ENCODE measurements at regions not wholly inside any gene's neighbourhood (a gene's known extent, or its start where the extent isn't known, plus 50 kb on each side); places are given as distances from the start of the nearest gene placed in this dataset.

GRCh38 chr20:22703843-22704242 is 119.5 kb upstream of the FOXA2 start:
- Histone ChIP-seq H3K4me1 (ENCODE audit: control insufficient read depth in 1 of 2, insufficient read depth in 2 of 2, low read length in 2 of 2) (no peaks in the 10 kb centered on the region), H3K27ac (ENCODE audit: low read depth, low read length) (no peak overlapping the region), H3K9ac (ENCODE audit: low read depth in 1 of 2, low read length in 2 of 2) (no peak overlapping the region), H3K9me3 (ENCODE audit: control insufficient read depth in 1 of 2, low read length in 2 of 2) (peaks cover 0 to 7% of the 10 kb centered on the region in 2 donors), H3K36me3 (ENCODE audit: control insufficient read depth in 1 of 2, insufficient read depth in 2 of 2, low read length in 2 of 2) (no peaks in the 10 kb centered on the region), H3K4me3 (ENCODE audit: low read depth in 1 of 2, low read length in 2 of 2) (no peak overlapping the region), H3K27me3 (ENCODE audit: control insufficient read depth in 1 of 2, insufficient read depth in 2 of 2, low read length in 2 of 2) (no peaks in the 10 kb centered on the region)

DNA sequence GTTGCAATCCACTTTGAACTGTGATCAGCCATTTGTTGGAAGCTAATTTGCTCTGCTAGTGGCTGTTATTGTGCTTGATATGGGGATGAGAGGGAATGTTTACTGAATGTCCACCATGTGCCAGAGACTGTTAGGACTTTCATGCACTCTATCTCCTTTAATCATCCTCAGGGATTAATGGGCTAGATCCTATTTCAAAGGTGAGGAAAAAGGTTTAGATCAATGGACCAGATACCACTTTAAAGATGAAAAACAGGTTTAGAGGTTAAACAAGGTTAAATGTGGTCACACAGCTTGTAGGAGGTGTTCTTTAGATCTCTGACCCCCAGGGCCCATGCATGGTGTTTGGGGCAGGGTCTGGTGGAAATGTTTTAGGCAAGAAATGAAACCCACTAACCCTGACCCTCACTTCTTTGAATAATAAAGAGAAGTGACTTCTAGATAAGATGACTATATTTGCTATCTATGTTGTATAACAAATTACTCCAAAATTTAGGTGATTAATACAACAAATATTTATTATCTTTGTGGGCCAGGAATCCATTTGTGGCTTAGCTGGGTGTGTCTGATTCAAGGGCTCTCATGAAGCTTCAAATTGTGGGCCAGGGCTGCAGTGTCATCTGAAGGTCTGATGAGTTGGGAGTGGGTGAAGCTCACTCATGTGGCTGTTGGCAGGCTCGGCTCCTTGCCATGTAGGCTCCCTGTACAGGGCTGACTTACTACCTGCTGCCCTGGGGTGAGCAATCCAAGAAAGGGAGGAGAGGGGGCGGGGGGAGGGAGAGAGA is 127.8 kb upstream of the FOXA2 start:
- no peaks in the 10 kb centered on the region for H3K36me3 ChIP-seq (ENCODE audit: control insufficient read depth in 1 of 2, insufficient read depth in 2 of 2, low read length in 2 of 2)
- H3K9ac ChIP-seq (ENCODE audit: low read depth in 1 of 2, low read length in 2 of 2) = no peak overlapping the region
- H3K4me1 ChIP-seq (ENCODE audit: control insufficient read depth in 1 of 2, insufficient read depth in 2 of 2, low read length in 2 of 2) = no peaks in the 10 kb centered on the region
- H3K9me3 ChIP-seq (ENCODE audit: control insufficient read depth in 1 of 2, low read length in 2 of 2) = no peaks in the 10 kb centered on the region
- H3K27me3 ChIP-seq (ENCODE audit: control insufficient read depth in 1 of 2, insufficient read depth in 2 of 2, low read length in 2 of 2) = no peaks in the 10 kb centered on the region
- H3K27ac ChIP-seq (ENCODE audit: low read depth, low read length) = no peak overlapping the region
- no peak overlapping the region for H3K4me3 ChIP-seq (ENCODE audit: low read depth in 1 of 2, low read length in 2 of 2)

DNA sequence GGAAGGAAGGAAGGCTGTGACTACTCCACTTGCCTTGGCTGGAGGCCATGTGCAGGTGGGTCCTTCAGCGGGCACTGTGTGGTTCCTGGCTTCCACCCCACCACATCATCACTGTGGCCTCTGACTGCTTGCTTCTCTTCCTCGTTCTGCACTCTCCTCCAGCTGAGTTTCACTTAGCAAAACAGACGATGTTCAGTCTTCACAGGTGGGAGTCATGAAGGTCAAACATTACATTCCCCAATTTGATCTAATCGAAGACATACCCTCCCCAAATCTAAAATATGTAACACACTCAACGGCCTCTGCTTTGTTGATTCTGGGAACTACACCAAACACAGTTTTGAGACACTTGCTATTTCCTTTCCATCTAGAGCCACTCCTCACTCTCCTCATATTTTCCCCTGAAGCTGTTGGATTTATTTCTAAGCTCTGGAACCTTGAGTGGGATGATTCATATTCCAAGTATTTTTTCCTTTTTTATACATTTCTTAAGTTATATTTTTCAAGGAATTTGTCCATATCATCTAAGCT is 132.5 kb upstream of the FOXA2 start:
- Histone ChIP-seq H3K9ac (ENCODE audit: low read depth in 1 of 2, low read length in 2 of 2) (no peak overlapping the region), H3K27me3 (ENCODE audit: control insufficient read depth in 1 of 2, insufficient read depth in 2 of 2, low read length in 2 of 2) (no peaks in the 10 kb centered on the region), H3K36me3 (ENCODE audit: control insufficient read depth in 1 of 2, insufficient read depth in 2 of 2, low read length in 2 of 2) (no peaks in the 10 kb centered on the region), H3K27ac (ENCODE audit: low read depth, low read length) (no peak overlapping the region), H3K4me1 (ENCODE audit: control insufficient read depth in 1 of 2, insufficient read depth in 2 of 2, low read length in 2 of 2) (no peaks in the 10 kb centered on the region), H3K4me3 (ENCODE audit: low read depth in 1 of 2, low read length in 2 of 2) (no peak overlapping the region), H3K9me3 (ENCODE audit: control insufficient read depth in 1 of 2, low read length in 2 of 2) (no peaks in the 10 kb centered on the region)

DNA sequence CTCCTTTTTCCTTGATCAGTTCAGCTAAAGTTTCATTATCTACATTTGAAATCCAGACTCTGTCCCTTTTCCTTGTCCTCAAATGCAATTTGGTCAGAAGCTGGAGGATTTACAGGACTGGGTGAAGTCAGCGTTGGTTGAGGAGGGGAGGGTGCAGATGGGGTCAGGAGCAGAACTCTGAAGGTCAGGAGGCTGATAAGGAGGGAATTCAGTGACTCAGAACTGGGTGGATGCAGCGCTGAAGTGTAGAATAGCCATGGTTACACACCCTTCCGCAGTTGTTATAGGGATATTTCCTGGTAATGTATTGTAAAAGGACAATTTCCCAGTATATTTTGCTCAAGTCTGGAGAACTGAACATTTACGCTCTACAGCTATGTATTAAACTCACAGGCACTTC is 133.1 kb upstream of the FOXA2 start:
- Histone ChIP-seq H3K4me3 (ENCODE audit: low read depth in 1 of 2, low read length in 2 of 2) (no peak overlapping the region), H3K27me3 (ENCODE audit: control insufficient read depth in 1 of 2, insufficient read depth in 2 of 2, low read length in 2 of 2) (no peaks in the 10 kb centered on the region), H3K4me1 (ENCODE audit: control insufficient read depth in 1 of 2, insufficient read depth in 2 of 2, low read length in 2 of 2) (no peaks in the 10 kb centered on the region), H3K9ac (ENCODE audit: low read depth in 1 of 2, low read length in 2 of 2) (no peak overlapping the region), H3K36me3 (ENCODE audit: control insufficient read depth in 1 of 2, insufficient read depth in 2 of 2, low read length in 2 of 2) (no peaks in the 10 kb centered on the region), H3K27ac (ENCODE audit: low read depth, low read length) (no peak overlapping the region), H3K9me3 (ENCODE audit: control insufficient read depth in 1 of 2, low read length in 2 of 2) (no peaks in the 10 kb centered on the region)

DNA sequence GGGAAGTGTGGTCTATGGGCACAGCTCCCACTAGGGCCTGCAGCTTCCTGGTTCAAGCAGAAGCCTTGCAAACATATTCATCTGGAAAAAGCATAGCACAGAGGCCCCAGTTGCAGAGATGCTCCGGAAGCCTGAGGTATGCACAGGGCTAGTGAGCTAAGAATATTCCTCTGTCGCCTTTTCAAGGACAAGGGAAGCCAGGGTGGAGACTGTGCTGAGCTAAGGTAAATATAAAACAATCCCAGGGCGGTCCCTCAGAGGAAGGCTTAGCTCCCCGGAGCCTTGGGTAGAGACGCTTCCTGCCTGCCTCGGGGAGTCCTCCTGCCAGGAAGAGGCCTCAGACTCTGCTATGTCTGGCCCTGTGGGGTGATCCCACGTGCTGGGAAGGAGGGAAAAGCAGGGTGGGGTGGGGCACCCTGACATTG is 134.8 kb upstream of the FOXA2 start:
- Histone ChIP-seq H3K4me3 (ENCODE audit: low read depth in 1 of 2, low read length in 2 of 2) (no peak overlapping the region), H3K27ac (ENCODE audit: low read depth, low read length) (no peak overlapping the region)

GRCh38 chr20:22720206-22720605 is 135.8 kb upstream of the FOXA2 start:
- no peaks in the 10 kb centered on the region for H3K27me3 ChIP-seq (ENCODE audit: control insufficient read depth in 1 of 2, insufficient read depth in 2 of 2, low read length in 2 of 2)
- H3K9ac ChIP-seq (ENCODE audit: low read depth in 1 of 2, low read length in 2 of 2) = no peak overlapping the region
- no peaks in the 10 kb centered on the region for H3K4me1 ChIP-seq (ENCODE audit: control insufficient read depth in 1 of 2, insufficient read depth in 2 of 2, low read length in 2 of 2)
- H3K9me3 ChIP-seq (ENCODE audit: control insufficient read depth in 1 of 2, low read length in 2 of 2) = no peaks in the 10 kb centered on the region
- no peak overlapping the region for H3K4me3 ChIP-seq (ENCODE audit: low read depth in 1 of 2, low read length in 2 of 2)
- H3K36me3 ChIP-seq (ENCODE audit: control insufficient read depth in 1 of 2, insufficient read depth in 2 of 2, low read length in 2 of 2) = no peaks in the 10 kb centered on the region
- no peak overlapping the region for H3K27ac ChIP-seq (ENCODE audit: low read depth, low read length)

More for the DNA sequence above, 134.8 kb upstream of the FOXA2 start:
- Histone ChIP-seq H3K4me1 (ENCODE audit: control insufficient read depth in 1 of 2, insufficient read depth in 2 of 2, low read length in 2 of 2) (no peaks in the 10 kb centered on the region), H3K9me3 (ENCODE audit: control insufficient read depth in 1 of 2, low read length in 2 of 2) (no peaks in the 10 kb centered on the region), H3K9ac (ENCODE audit: low read depth in 1 of 2, low read length in 2 of 2) (no peak overlapping the region), H3K36me3 (ENCODE audit: control insufficient read depth in 1 of 2, insufficient read depth in 2 of 2, low read length in 2 of 2) (no peaks in the 10 kb centered on the region), H3K27me3 (ENCODE audit: control insufficient read depth in 1 of 2, insufficient read depth in 2 of 2, low read length in 2 of 2) (no peaks in the 10 kb centered on the region)

- H3K4me3 ChIP-seq (ENCODE audit: low read depth in 1 of 2, low read length in 2 of 2) = no peak overlapping the region
- no peak overlapping the region for H3K9ac ChIP-seq (ENCODE audit: low read depth in 1 of 2, low read length in 2 of 2)
- no peak overlapping the region for H3K27ac ChIP-seq (ENCODE audit: low read depth, low read length)
- H3K36me3 ChIP-seq (ENCODE audit: control insufficient read depth in 1 of 2, insufficient read depth in 2 of 2, low read length in 2 of 2) = no peaks in the 10 kb centered on the region
- H3K9me3 ChIP-seq (ENCODE audit: control insufficient read depth in 1 of 2, low read length in 2 of 2) = no peaks in the 10 kb centered on the region
- no peaks in the 10 kb centered on the region for H3K27me3 ChIP-seq (ENCODE audit: control insufficient read depth in 1 of 2, insufficient read depth in 2 of 2, low read length in 2 of 2)
- H3K4me1 ChIP-seq (ENCODE audit: control insufficient read depth in 1 of 2, insufficient read depth in 2 of 2, low read length in 2 of 2) = no peaks in the 10 kb centered on the region
Observed at GRCh38 chr20:22722811-22723210, 138.4 kb upstream of the FOXA2 start.

DNA sequence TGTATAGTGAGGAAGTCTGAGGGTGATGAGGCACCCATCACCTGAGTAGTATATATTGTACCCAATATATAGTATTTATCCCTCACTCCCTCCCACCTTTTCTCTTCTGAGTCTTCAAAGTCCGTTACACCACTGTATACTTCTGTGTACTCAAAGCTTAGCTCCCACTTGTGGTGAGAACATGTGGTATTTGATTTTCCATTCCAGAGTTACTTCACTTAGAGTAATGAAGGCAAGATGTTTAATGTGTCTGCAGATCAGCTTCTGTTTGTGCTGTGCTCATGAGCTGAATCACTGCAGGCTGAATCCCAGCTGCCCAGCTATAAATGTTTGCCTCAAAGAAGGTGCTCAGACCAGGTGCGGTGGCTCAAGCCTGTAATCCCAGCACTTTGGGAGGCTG is 139.3 kb upstream of the FOXA2 start:
- no peak overlapping the region for H3K9ac ChIP-seq (ENCODE audit: low read depth in 1 of 2, low read length in 2 of 2)
- H3K36me3 ChIP-seq (ENCODE audit: control insufficient read depth in 1 of 2, insufficient read depth in 2 of 2, low read length in 2 of 2) = no peaks in the 10 kb centered on the region
- H3K9me3 ChIP-seq (ENCODE audit: control insufficient read depth in 1 of 2, low read length in 2 of 2) = no peaks in the 10 kb centered on the region
- H3K4me1 ChIP-seq (ENCODE audit: control insufficient read depth in 1 of 2, insufficient read depth in 2 of 2, low read length in 2 of 2) = no peaks in the 10 kb centered on the region
- no peak overlapping the region for H3K27ac ChIP-seq (ENCODE audit: low read depth, low read length)
- H3K27me3 ChIP-seq (ENCODE audit: control insufficient read depth in 1 of 2, insufficient read depth in 2 of 2, low read length in 2 of 2) = no peaks in the 10 kb centered on the region
- no peak overlapping the region for H3K4me3 ChIP-seq (ENCODE audit: low read depth in 1 of 2, low read length in 2 of 2)

DNA sequence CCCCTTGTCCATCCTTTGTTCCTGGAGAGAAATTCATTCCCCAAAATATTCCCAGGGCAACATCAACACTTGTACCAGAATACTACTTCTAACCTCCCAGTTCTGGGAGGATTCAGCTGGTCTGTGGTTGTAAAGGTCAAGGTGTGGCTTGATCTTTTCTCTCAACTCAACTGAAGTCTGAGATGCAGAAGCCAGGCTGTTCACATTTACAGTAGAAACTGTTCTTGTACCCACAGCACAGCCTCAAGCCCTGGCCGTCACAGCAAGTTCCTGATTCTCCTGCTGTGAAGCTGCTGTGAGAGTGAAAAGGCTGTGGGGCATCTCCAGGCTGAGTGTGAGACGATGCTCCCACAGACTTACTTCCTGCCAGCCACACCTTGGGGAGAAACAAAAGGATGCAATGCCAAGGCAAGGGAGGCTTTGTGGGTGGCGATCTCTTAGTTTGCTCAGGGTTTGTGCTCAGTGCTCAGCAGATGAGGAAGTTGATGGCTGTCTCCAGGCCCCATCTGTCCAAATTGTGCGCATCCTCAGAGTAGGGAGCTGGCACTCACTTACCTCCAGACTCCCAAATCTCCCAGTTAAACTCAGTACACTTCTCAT is 143.9 kb upstream of the FOXA2 start:
- no peaks in the 10 kb centered on the region for H3K4me1 ChIP-seq (ENCODE audit: control insufficient read depth in 1 of 2, insufficient read depth in 2 of 2, low read length in 2 of 2)
- no peak overlapping the region for H3K4me3 ChIP-seq (ENCODE audit: low read depth in 1 of 2, low read length in 2 of 2)
- no peaks in the 10 kb centered on the region for H3K27me3 ChIP-seq (ENCODE audit: control insufficient read depth in 1 of 2, insufficient read depth in 2 of 2, low read length in 2 of 2)
- H3K36me3 ChIP-seq (ENCODE audit: control insufficient read depth in 1 of 2, insufficient read depth in 2 of 2, low read length in 2 of 2) = no peaks in the 10 kb centered on the region
- no peaks in the 10 kb centered on the region for H3K9me3 ChIP-seq (ENCODE audit: control insufficient read depth in 1 of 2, low read length in 2 of 2)
- no peak overlapping the region for H3K9ac ChIP-seq (ENCODE audit: low read depth in 1 of 2, low read length in 2 of 2)
- H3K27ac ChIP-seq (ENCODE audit: low read depth, low read length) = no peak overlapping the region

GRCh38 chr20:22729180-22729579 is 144.8 kb upstream of the FOXA2 start:
- H3K27ac ChIP-seq (ENCODE audit: low read depth, low read length) = no peak overlapping the region
- H3K27me3 ChIP-seq (ENCODE audit: control insufficient read depth in 1 of 2, insufficient read depth in 2 of 2, low read length in 2 of 2) = no peaks in the 10 kb centered on the region
- no peaks in the 10 kb centered on the region for H3K36me3 ChIP-seq (ENCODE audit: control insufficient read depth in 1 of 2, insufficient read depth in 2 of 2, low read length in 2 of 2)
- no peaks in the 10 kb centered on the region for H3K9me3 ChIP-seq (ENCODE audit: control insufficient read depth in 1 of 2, low read length in 2 of 2)
- no peak overlapping the region for H3K4me3 ChIP-seq (ENCODE audit: low read depth in 1 of 2, low read length in 2 of 2)
- no peaks in the 10 kb centered on the region for H3K4me1 ChIP-seq (ENCODE audit: control insufficient read depth in 1 of 2, insufficient read depth in 2 of 2, low read length in 2 of 2)
- H3K9ac ChIP-seq (ENCODE audit: low read depth in 1 of 2, low read length in 2 of 2) = no peak overlapping the region
